ENCODE measurements at regions not wholly inside any gene's neighbourhood (a gene's known extent, or its start where the extent isn't known, plus 50 kb on each side); places are given as distances from the start of the nearest gene placed in this dataset.

DNA sequence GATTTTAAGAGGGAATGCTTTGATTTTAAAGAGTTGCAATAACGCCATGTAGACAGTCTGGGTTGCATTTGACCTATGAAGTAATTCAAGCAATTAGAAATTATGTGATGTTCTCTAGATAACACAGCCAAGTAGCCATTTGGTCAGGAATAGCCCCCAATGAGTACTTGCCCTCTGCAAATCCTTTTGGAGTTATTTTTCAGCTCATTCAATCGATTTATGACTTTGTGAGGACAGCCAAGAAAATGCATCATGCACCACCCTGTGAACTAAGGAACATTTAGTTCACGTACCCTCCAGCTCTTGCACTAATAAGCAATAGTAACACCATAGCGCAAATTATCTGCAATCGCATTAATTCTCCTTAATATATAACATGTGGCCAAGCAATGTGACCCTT, 552.6 kb upstream of the INTU start:
- TF ChIP-seq POLR2A (IDR thresholded peaks at IDR 0.05; ENCODE audit: low read depth, low read length) (no peak), SPI1 (IDR thresholded peaks at IDR 0.05; ENCODE audit: low read depth, low read length) (no peak), POLR2AphosphoS5 (IDR thresholded peaks at IDR 0.05; ENCODE audit: low read depth, low read length) (no peak), POU2F2 (IDR thresholded peaks at IDR 0.05; ENCODE audit: low read depth, low read length) (no peak), TAF1 (IDR thresholded peaks at IDR 0.05; ENCODE audit: low read depth, low read length) (no peak), PAX5 (IDR thresholded peaks at IDR 0.05; ENCODE audit: insufficient read depth, low read length, severe bottlenecking) (no peak)
